ENCODE measurements at regions not wholly inside any gene's neighbourhood (a gene's known extent, or its start where the extent isn't known, plus 50 kb on each side); places are given as distances from the start of the nearest gene placed in this dataset.
"Not testable (repeated sequence)": the region's sequence is repeated elsewhere in the genome, so short reads cannot be mapped to it uniquely, and the experiment has no call there.

- peaks cover 0 to 8% (median 2%) of the 10 kb centered on the region in 7 donors for H3K9me3 Mint-ChIP-seq
- DNase-seq (no peak), ATAC-seq (ENCODE audit: low read depth in 2 of 2) (no peak)
- H3K4me1 Mint-ChIP-seq, result no peaks in the 10 kb centered on the region
- no peaks in the 10 kb centered on the region for H3K36me3 Mint-ChIP-seq
- H3K27me3 Mint-ChIP-seq, result no peaks in the 10 kb centered on the region
- no peak overlapping the region for H3K27ac Mint-ChIP-seq
- H3K4me3 Mint-ChIP-seq, result no peak overlapping the region
Observed at GRCh38 chrX:122241959-122242358, 942.1 kb upstream of the GRIA3 start.

GRCh38 chrX:122244080-122244479, 940.0 kb upstream of the GRIA3 start:
- Mint-ChIP-seq H3K9me3 (peaks cover 0 to 8% (median 2%) of the 10 kb centered on the region in 7 donors), H3K27me3 (no peaks in the 10 kb centered on the region), H3K4me3 (no peak overlapping the region), H3K4me1 (no peaks in the 10 kb centered on the region), H3K36me3 (no peaks in the 10 kb centered on the region), H3K27ac (no peak overlapping the region)
- no peak for ATAC-seq (ENCODE audit: low read depth in 2 of 2)
- no peak for DNase-seq

- no peaks in the 10 kb centered on the region for H3K36me3 Mint-ChIP-seq
Observed at GRCh38 chrX:122245175-122245574, 938.9 kb upstream of the GRIA3 start.

GRCh38 chrX:122245943-122246342, 938.1 kb upstream of the GRIA3 start:
- no peak for DNase-seq
- peaks cover 0 to 8% (median 0%) of the 10 kb centered on the region in 7 donors for H3K9me3 Mint-ChIP-seq
- ATAC-seq (ENCODE audit: low read depth in 2 of 2), result no peak

More at GRCh38 chrX:122245175-122245574, 938.9 kb upstream of the GRIA3 start:
- H3K4me1 Mint-ChIP-seq, result no peaks in the 10 kb centered on the region
- H3K9me3 Mint-ChIP-seq, result peaks cover 0 to 8% (median under 1%) of the 10 kb centered on the region in 7 donors
- no peaks in the 10 kb centered on the region for H3K27me3 Mint-ChIP-seq
- no peak overlapping the region for H3K4me3 Mint-ChIP-seq
- DNase-seq (no peak), ATAC-seq (ENCODE audit: low read depth in 2 of 2) (no peak)
- H3K27ac Mint-ChIP-seq, result no peak overlapping the region

GRCh38 chrX:122246937-122247336, 937.1 kb upstream of the GRIA3 start:
- no peak for ATAC-seq (ENCODE audit: low read depth in 2 of 2)
- no peaks in the 10 kb centered on the region for H3K27me3 Mint-ChIP-seq
- no peak overlapping the region for H3K27ac Mint-ChIP-seq
- H3K4me3 Mint-ChIP-seq, result no peak overlapping the region
- H3K4me1 Mint-ChIP-seq, result no peaks in the 10 kb centered on the region
- no peak for DNase-seq
- H3K36me3 Mint-ChIP-seq, result no peaks in the 10 kb centered on the region
- peaks cover 0 to 8% (median 0%) of the 10 kb centered on the region in 7 donors for H3K9me3 Mint-ChIP-seq

More at GRCh38 chrX:122245943-122246342, 938.1 kb upstream of the GRIA3 start:
- no peaks in the 10 kb centered on the region for H3K36me3 Mint-ChIP-seq
- no peaks in the 10 kb centered on the region for H3K4me1 Mint-ChIP-seq
- no peak overlapping the region for H3K27ac Mint-ChIP-seq
- no peak overlapping the region for H3K4me3 Mint-ChIP-seq
- no peaks in the 10 kb centered on the region for H3K27me3 Mint-ChIP-seq

- Mint-ChIP-seq H3K4me3 (no peak overlapping the region), H3K4me1 (no peaks in the 10 kb centered on the region), H3K36me3 (no peaks in the 10 kb centered on the region), H3K9me3 (peaks cover 0 to 8% (median 2%) of the 10 kb centered on the region in 7 donors), H3K27ac (no peak overlapping the region), H3K27me3 (no peaks in the 10 kb centered on the region)
- DNase-seq (no peak), ATAC-seq (ENCODE audit: low read depth in 2 of 2) (no peak)
Observed at GRCh38 chrX:122248681-122249080, 935.4 kb upstream of the GRIA3 start.

GRCh38 chrX:122252454-122252853, 931.6 kb upstream of the GRIA3 start:
- DNase-seq (no peak), ATAC-seq (ENCODE audit: low read depth in 2 of 2) (no peak)
- peaks cover 0 to 2% (median 0%) of the 10 kb centered on the region in 7 donors for H3K9me3 Mint-ChIP-seq
- no peak overlapping the region for H3K27ac Mint-ChIP-seq
- H3K4me3 Mint-ChIP-seq, result no peak overlapping the region
- no peaks in the 10 kb centered on the region for H3K4me1 Mint-ChIP-seq
- no peaks in the 10 kb centered on the region for H3K27me3 Mint-ChIP-seq
- H3K36me3 Mint-ChIP-seq, result no peaks in the 10 kb centered on the region

- Mint-ChIP-seq H3K27me3 (no peaks in the 10 kb centered on the region), H3K36me3 (no peaks in the 10 kb centered on the region), H3K4me1 (no peaks in the 10 kb centered on the region), H3K9me3 (peaks cover 0 to 17% (median 9%) of the 10 kb centered on the region in 7 donors), H3K4me3 (no peak overlapping the region), H3K27ac (no peak overlapping the region)
- no peak for DNase-seq
- no peak for ATAC-seq (ENCODE audit: low read depth in 2 of 2)
Observed at GRCh38 chrX:122268353-122268752, 915.7 kb upstream of the GRIA3 start.

- Mint-ChIP-seq H3K27me3 (no peaks in the 10 kb centered on the region), H3K4me3 (no peak overlapping the region), H3K9me3 (peaks cover 0 to 17% (median 9%) of the 10 kb centered on the region in 7 donors), H3K36me3 (no peaks in the 10 kb centered on the region), H3K4me1 (no peaks in the 10 kb centered on the region), H3K27ac (no peak overlapping the region)
- ATAC-seq (ENCODE audit: low read depth in 2 of 2) (no peak), DNase-seq (no peak)
Observed at GRCh38 chrX:122269243-122269781, 914.8 kb upstream of the GRIA3 start.

GRCh38 chrX:122270809-122271494, 913.1 kb upstream of the GRIA3 start:
- Mint-ChIP-seq H3K27me3 (no peaks in the 10 kb centered on the region), H3K9me3 (peaks cover 0 to 17% (median 6%) of the 10 kb centered on the region in 7 donors), H3K27ac (no peak overlapping the region), H3K4me3 (no peak overlapping the region), H3K4me1 (no peaks in the 10 kb centered on the region), H3K36me3 (no peaks in the 10 kb centered on the region)
- ATAC-seq (ENCODE audit: low read depth in 2 of 2), result no peak
- no peak for DNase-seq

- Mint-ChIP-seq H3K27ac (no peak overlapping the region), H3K36me3 (no peaks in the 10 kb centered on the region), H3K27me3 (no peaks in the 10 kb centered on the region), H3K4me1 (no peaks in the 10 kb centered on the region), H3K4me3 (no peak overlapping the region), H3K9me3 (peaks cover 0 to 17% (median 6%) of the 10 kb centered on the region in 7 donors)
- ATAC-seq (ENCODE audit: low read depth in 2 of 2), result no peak
- no peak for DNase-seq
Observed at GRCh38 chrX:122272011-122272410, 912.1 kb upstream of the GRIA3 start.

GRCh38 chrX:122279746-122280145, 904.3 kb upstream of the GRIA3 start:
- Mint-ChIP-seq H3K4me1 (no peaks in the 10 kb centered on the region), H3K36me3 (no peaks in the 10 kb centered on the region), H3K27ac (no peak overlapping the region), H3K27me3 (no peaks in the 10 kb centered on the region), H3K4me3 (no peak overlapping the region), H3K9me3 (peaks cover 0 to 7% (median 0%) of the 10 kb centered on the region in 7 donors)
- DNase-seq (no peak), ATAC-seq (ENCODE audit: low read depth in 2 of 2) (no peak)

GRCh38 chrX:122299822-122300221, 884.3 kb upstream of the GRIA3 start:
- H3K27me3 Mint-ChIP-seq; H3K36me3 Mint-ChIP-seq; ATAC-seq (ENCODE audit: low read depth in 2 of 2); H3K27ac Mint-ChIP-seq; DNase-seq; H3K4me3 Mint-ChIP-seq; H3K4me1 Mint-ChIP-seq: not testable (repeated sequence)
- H3K9me3 Mint-ChIP-seq, result peaks cover 0 to 18% (median 5%) of the 10 kb centered on the region in 7 donors

- Mint-ChIP-seq H3K27ac (no peak overlapping the region), H3K4me3 (no peak overlapping the region)
Observed at GRCh38 chrX:122301491-122301890, 882.6 kb upstream of the GRIA3 start.

More at GRCh38 chrX:122301491-122301890, 882.6 kb upstream of the GRIA3 start:
- H3K9me3 Mint-ChIP-seq, result peaks cover 2 to 17% (median 8%) of the 10 kb centered on the region in 7 donors
- no peaks in the 10 kb centered on the region for H3K4me1 Mint-ChIP-seq
- no peak for DNase-seq
- no peaks in the 10 kb centered on the region for H3K27me3 Mint-ChIP-seq
- H3K36me3 Mint-ChIP-seq, result no peaks in the 10 kb centered on the region
- ATAC-seq (ENCODE audit: low read depth in 2 of 2), result no peak

All from naive B cell (primary cell).